ENCODE measurements at regions not wholly inside any gene's neighbourhood (a gene's known extent, or its start where the extent isn't known, plus 50 kb on each side); places are given as distances from the start of the nearest gene placed in this dataset.

DNA sequence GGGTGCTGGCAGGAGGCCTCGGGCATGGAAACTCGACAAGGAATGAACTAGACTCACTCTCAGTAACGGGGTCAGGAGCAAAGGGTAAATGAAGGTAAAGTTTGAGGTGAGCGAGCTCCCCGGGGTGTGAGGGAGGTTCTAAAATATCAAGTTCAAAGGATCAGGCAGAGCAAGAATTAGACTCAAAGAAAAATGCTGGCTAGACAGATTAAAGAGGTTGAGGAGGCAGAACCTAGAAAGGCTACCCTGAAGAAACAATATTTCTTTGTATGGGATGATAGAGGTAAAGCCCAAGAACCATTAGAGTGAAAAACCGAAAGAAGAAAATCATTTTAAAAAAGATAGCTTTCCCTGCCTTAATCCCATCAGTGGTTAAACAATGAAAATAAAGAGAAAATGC, 386.7 kb upstream of the MEF2C start:
- Histone ChIP-seq H3K4me1 (no peaks in the 10 kb centered on the region), H3K27ac (no peak overlapping the region), H3K79me2 (no peaks in the 10 kb centered on the region), H3K9ac (no peak overlapping the region), H3K27me3 (ENCODE audit: control insufficient read depth, insufficient read depth, low read length) (no peaks in the 10 kb centered on the region), H3K4me3 (ENCODE audit: low read depth, low read length) (no peak overlapping the region), H3K9me3 (ENCODE audit: control insufficient read depth, low read length) (no peaks in the 10 kb centered on the region), H2AFZ (no peak overlapping the region), H3K36me3 (ENCODE audit: control insufficient read depth, insufficient read depth, low read length) (no peaks in the 10 kb centered on the region), H3K4me2 (ENCODE audit: low read length) (no peak overlapping the region)
- TF ChIP-seq, protein P1, sequence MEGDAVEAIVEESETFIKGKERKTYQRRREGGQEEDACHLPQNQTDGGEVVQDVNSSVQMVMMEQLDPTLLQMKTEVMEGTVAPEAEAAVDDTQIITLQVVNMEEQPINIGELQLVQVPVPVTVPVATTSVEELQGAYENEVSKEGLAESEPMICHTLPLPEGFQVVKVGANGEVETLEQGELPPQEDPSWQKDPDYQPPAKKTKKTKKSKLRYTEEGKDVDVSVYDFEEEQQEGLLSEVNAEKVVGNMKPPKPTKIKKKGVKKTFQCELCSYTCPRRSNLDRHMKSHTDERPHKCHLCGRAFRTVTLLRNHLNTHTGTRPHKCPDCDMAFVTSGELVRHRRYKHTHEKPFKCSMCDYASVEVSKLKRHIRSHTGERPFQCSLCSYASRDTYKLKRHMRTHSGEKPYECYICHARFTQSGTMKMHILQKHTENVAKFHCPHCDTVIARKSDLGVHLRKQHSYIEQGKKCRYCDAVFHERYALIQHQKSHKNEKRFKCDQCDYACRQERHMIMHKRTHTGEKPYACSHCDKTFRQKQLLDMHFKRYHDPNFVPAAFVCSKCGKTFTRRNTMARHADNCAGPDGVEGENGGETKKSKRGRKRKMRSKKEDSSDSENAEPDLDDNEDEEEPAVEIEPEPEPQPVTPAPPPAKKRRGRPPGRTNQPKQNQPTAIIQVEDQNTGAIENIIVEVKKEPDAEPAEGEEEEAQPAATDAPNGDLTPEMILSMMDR (IDR thresholded peaks at IDR 0.05), result no peak

DNA sequence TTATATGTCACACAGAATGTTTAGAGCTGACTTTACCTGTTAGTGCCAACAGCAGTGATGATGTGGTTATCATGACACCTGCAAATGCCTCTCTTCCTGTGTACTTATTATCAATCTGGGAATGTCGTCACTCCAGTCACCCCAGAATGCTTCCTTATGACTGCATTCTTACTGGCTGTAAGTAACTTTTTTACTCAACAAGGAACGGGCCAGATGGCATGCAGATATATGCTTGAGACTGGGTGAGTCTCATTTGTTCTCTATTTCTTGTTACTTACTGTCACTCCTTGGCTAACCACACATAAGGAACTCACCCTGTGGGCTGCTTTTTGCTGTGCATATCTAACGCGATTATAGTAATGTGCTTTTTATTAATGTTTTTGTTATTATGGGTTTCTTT, 385.5 kb upstream of the MEF2C start:
- no peak overlapping the region for H2AFZ ChIP-seq
- no peak overlapping the region for H3K27ac ChIP-seq
- TF ChIP-seq, protein P1 (IDR thresholded peaks at IDR 0.05), result no peak
- no peaks in the 10 kb centered on the region for H3K79me2 ChIP-seq
- no peaks in the 10 kb centered on the region for H3K9me3 ChIP-seq (ENCODE audit: control insufficient read depth, low read length)
- no peak overlapping the region for H3K4me2 ChIP-seq (ENCODE audit: low read length)
- H3K36me3 ChIP-seq (ENCODE audit: control insufficient read depth, insufficient read depth, low read length), result no peaks in the 10 kb centered on the region
- no peak overlapping the region for H3K9ac ChIP-seq
- H3K27me3 ChIP-seq (ENCODE audit: control insufficient read depth, insufficient read depth, low read length), result no peaks in the 10 kb centered on the region
- no peak overlapping the region for H3K4me3 ChIP-seq (ENCODE audit: low read depth, low read length)
- no peaks in the 10 kb centered on the region for H3K4me1 ChIP-seq

DNA sequence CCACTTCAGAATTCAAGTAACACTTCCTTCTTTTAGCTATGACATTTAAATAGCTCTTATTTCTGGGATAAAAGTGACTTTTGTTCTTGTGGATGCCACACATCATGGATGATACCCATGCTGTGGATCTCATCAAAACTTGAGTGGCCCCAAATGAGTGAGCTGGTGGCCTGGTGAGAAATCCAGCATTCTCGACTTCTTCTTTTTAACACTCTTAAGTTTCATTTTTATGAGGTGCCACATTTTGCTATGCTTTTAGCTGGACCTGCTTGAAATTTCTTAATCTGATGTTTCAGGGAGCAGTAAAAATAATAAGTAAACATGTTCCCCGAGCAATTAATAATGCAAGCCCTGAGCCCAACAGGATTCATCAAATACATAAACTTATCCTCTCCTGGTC, 384.8 kb upstream of the MEF2C start:
- Histone ChIP-seq H2AFZ (no peak overlapping the region), H3K9me3 (ENCODE audit: control insufficient read depth, low read length) (no peaks in the 10 kb centered on the region), H3K4me3 (ENCODE audit: low read depth, low read length) (no peak overlapping the region), H3K27me3 (ENCODE audit: control insufficient read depth, insufficient read depth, low read length) (no peaks in the 10 kb centered on the region), H3K79me2 (no peaks in the 10 kb centered on the region), H3K4me2 (ENCODE audit: low read length) (no peak overlapping the region), H3K36me3 (ENCODE audit: control insufficient read depth, insufficient read depth, low read length) (no peaks in the 10 kb centered on the region), H3K4me1 (no peaks in the 10 kb centered on the region), H3K27ac (no peak overlapping the region), H3K9ac (no peak overlapping the region)
- TF ChIP-seq, protein P1 (IDR thresholded peaks at IDR 0.05), result no peak

DNA sequence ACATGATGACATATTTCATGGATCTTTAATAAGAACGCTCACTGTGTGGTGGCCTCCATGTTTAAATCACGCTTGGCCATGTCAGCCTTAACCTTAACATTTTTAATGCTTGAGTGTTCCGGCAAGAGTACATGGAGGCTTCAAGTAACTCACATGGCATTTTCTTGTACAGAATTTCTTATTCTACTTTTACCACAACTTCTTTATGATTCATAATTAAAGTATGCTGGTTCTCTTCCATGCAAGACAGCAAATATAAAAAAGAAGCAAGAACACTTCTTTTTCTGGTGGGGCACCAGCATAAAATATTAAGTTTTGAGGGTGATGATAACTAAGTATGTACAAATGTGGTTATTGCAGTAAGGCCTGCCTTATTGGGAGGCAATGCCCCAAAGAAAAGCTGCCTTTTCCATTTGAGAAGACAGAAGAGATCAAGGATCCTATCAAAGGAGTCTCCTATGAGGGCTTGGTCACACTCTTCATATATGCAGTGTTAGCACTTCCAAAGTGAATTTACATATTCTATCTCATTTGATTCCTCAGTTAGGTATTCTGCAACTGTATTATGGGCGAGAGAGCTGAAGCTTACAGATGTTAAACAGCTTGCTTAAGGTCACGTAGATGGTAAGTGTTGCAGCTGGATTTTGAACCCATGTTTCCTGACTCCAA, 382.7 kb upstream of the MEF2C start:
- Histone ChIP-seq H3K27me3 (ENCODE audit: control insufficient read depth, insufficient read depth, low read length) (no peaks in the 10 kb centered on the region), H3K9ac (no peak overlapping the region)

More for the DNA sequence above, 382.7 kb upstream of the MEF2C start:
- no peak overlapping the region for H2AFZ ChIP-seq
- no peaks in the 10 kb centered on the region for H3K9me3 ChIP-seq (ENCODE audit: control insufficient read depth, low read length)
- H3K4me2 ChIP-seq (ENCODE audit: low read length), result no peak overlapping the region
- TF ChIP-seq, protein P1 (IDR thresholded peaks at IDR 0.05), result no peak
- no peak overlapping the region for H3K4me3 ChIP-seq (ENCODE audit: low read depth, low read length)
- no peaks in the 10 kb centered on the region for H3K36me3 ChIP-seq (ENCODE audit: control insufficient read depth, insufficient read depth, low read length)
- H3K79me2 ChIP-seq, result no peaks in the 10 kb centered on the region
- no peaks in the 10 kb centered on the region for H3K4me1 ChIP-seq
- H3K27ac ChIP-seq, result no peak overlapping the region

Data from parathyroid adenoma (tissue), 2 donors.